ENCODE measurements at regions not wholly inside any gene's neighbourhood (a gene's known extent, or its start where the extent isn't known, plus 50 kb on each side); places are given as distances from the start of the nearest gene placed in this dataset.

DNA sequence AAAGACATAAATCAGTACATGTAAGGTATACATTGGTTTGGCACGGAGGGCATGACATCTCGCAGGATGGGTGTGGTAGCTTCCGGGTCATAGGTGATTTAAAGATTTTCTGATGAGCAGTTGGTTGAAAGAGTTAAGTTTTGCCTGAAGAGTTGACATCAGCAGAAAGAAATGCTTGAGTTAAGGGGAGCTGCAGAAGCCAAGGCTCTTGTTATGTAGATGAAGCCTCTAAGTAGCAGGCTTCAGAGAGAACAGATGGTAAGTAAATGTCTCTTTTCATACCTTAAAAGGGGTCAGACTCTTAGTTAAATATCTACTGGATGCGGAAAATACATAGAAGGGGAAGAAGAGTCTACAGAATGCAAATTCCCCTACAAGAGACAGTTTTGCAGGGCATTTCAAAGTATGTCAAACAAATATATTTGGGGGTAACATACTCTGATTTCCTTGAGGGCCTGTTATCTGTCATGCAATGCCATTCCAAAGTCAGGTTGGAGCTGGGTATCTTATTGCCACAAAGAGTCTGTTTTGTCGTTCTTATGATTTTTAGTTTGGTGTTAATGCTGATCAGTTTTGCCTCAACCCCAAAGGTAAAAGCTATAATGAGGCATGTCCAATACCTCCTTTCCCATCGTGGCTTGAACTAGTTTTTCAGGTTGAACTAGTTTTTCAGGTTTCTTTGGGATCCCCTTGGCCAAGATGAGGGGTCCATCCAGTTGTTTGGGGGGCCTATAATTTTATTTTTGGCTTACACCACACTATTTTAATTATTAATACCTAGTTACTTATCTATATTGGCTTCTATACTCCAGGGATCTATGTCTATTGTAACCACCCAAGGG lies 67.0 kb downstream of the PTHLH start:
- no peak for ATAC-seq

GRCh38 chr12:27902651-27903050 lies 69.9 kb downstream of the PTHLH start:
- CTCF ChIA-PET (ENCODE audit: low intra/inter-chr PET ratio, low total read pairs): no interaction called here

More for the DNA sequence above, 67.0 kb downstream of the PTHLH start:
- DNase-seq (ENCODE audit: low spot score): no peak
- intact Hi-C loops (cut with micrococcal nuclease; ENCODE audit: unreplicated experiment) (loop anchor here (10.0 kb wide), 1 partner anchor 61 kb away; no protein-coding TSS in a partner anchor), in situ Hi-C loops (cut with HindIII; ENCODE audit: extremely low pct_ligation_motif_present, low pct_unique_long_range_greater_than_20kb) (no loop called here)
- H3K9me3 ChIP-seq (ENCODE audit: low read length): 0 out of 2 replicates have a peak, but pooled peaks cover 5% of the 10 kb centered on the region
- no peak overlapping the region for H2AFZ ChIP-seq (ENCODE audit: low read length)
- H3K9ac ChIP-seq (ENCODE audit: insufficient read depth, low read depth, low read length): no peak overlapping the region
- H3K79me2 ChIP-seq (ENCODE audit: insufficient read depth, low read length): no peaks in the 10 kb centered on the region
- H4K20me1 ChIP-seq (ENCODE audit: insufficient read depth, low read length): no peaks in the 10 kb centered on the region
- no peak overlapping the region for H3K27ac ChIP-seq (ENCODE audit: extremely low read length, insufficient read depth, low read length)
- ChIA-PET CTCF (ENCODE audit: low intra/inter-chr PET ratio, low total read pairs) (no interaction called here), POLR2A (no interaction called here)
- no TSS peak for BruUV-seq (replicated peaks)
- TF ChIP-seq KLF6 (CRISPR knock-in tag; IDR thresholded peaks at IDR 0.05): no peak
- TF ChIP-seq ZNF749 (CRISPR knock-in tag; IDR thresholded peaks at IDR 0.05; ENCODE audit: borderline replicate concordance): no peak
- no peak for TF ChIP-seq ZNF260 (CRISPR knock-in tag; IDR thresholded peaks at IDR 0.05; ENCODE audit: borderline replicate concordance, low read depth)
- no peak for TF ChIP-seq MTF1 (CRISPR knock-in tag; IDR thresholded peaks at IDR 0.05)
- TF ChIP-seq ZFP36L2 (CRISPR knock-in tag; IDR thresholded peaks at IDR 0.05): no peak
- whole genome bisulfite sequencing (ENCODE audit: low lambda C conversion rate): 28% methylated on average over 6 of the region's 6 CpGs
- H3K4me1 ChIP-seq (ENCODE audit: insufficient read depth, low read length): no peaks in the 10 kb centered on the region
- H3K27me3 ChIP-seq (ENCODE audit: control insufficient read depth in 1 of 2, insufficient read depth in 2 of 2, low read length in 2 of 2): no peaks in the 10 kb centered on the region; a peak in 2 of 5 replicates
- no peak overlapping the region for H3K4me2 ChIP-seq (ENCODE audit: low read depth, low read length)
- FAIRE-seq: no peak
- no peak overlapping the region for H3K4me3 ChIP-seq (replicated peaks in 1 of 3; ENCODE audit: insufficient read depth in 1 of 3, low read depth in 2 of 3, low read length in 3 of 3)
- H3K36me3 ChIP-seq (replicated peaks in 1 of 2; ENCODE audit: control insufficient read depth in 1 of 2, insufficient read depth in 2 of 2, low read length in 2 of 2): no peaks in the 10 kb centered on the region

More at GRCh38 chr12:27902651-27903050, 69.9 kb downstream of the PTHLH start:
- Histone ChIP-seq H3K9me3 (ENCODE audit: low read length) (0 out of 2 replicates have a peak, but pooled peaks cover 5% of the 10 kb centered on the region), H3K4me3 (replicated peaks in 1 of 3; ENCODE audit: insufficient read depth in 1 of 3, low read depth in 2 of 3, low read length in 3 of 3) (no peak overlapping the region), H3K27me3 (ENCODE audit: control insufficient read depth in 1 of 2, insufficient read depth in 2 of 2, low read length in 2 of 2) (no peaks in the 10 kb centered on the region; a peak in 2 of 5 replicates), H3K79me2 (ENCODE audit: insufficient read depth, low read length) (no peaks in the 10 kb centered on the region), H3K4me2 (ENCODE audit: low read depth, low read length) (no peak overlapping the region), H3K9ac (ENCODE audit: insufficient read depth, low read depth, low read length) (no peak overlapping the region), H3K36me3 (replicated peaks in 1 of 2; ENCODE audit: control insufficient read depth in 1 of 2, insufficient read depth in 2 of 2, low read length in 2 of 2) (no peaks in the 10 kb centered on the region), H4K20me1 (ENCODE audit: insufficient read depth, low read length) (no peaks in the 10 kb centered on the region), H2AFZ (ENCODE audit: low read length) (no peak overlapping the region), H3K27ac (ENCODE audit: extremely low read length, insufficient read depth, low read length) (no peak overlapping the region), H3K4me1 (ENCODE audit: insufficient read depth, low read length) (peaks cover 22% of the 10 kb centered on the region)
- 37% methylated on average over 3 of the region's 3 CpGs for WGBS (ENCODE audit: low lambda C conversion rate)
- DNase-seq (ENCODE audit: low spot score) (no peak), FAIRE-seq (no peak), ATAC-seq (no peak)
- POLR2A ChIA-PET: no interaction called here
- TF ChIP-seq TGIF2 (CRISPR knock-in tag; IDR thresholded peaks at IDR 0.05): no peak
- TF ChIP-seq ZNF235 (CRISPR knock-in tag; IDR thresholded peaks at IDR 0.05; ENCODE audit: borderline replicate concordance): no peak
- no peak for TF ChIP-seq NPAS2 (CRISPR knock-in tag; IDR thresholded peaks at IDR 0.05; ENCODE audit: borderline replicate concordance)
- no peak for TF ChIP-seq ZNF629 (CRISPR knock-in tag; conservative IDR thresholded peaks at IDR 0.05)
- TF ChIP-seq ZMAT5 (CRISPR knock-in tag; IDR thresholded peaks at IDR 0.05; ENCODE audit: borderline replicate concordance, low read depth): no peak
- BruUV-seq (replicated peaks): no TSS peak
- intact Hi-C loops (cut with micrococcal nuclease; ENCODE audit: unreplicated experiment) (loop anchor here (10.0 kb wide), 1 partner anchor 58 kb away; no protein-coding TSS in a partner anchor), in situ Hi-C loops (cut with HindIII; ENCODE audit: extremely low pct_ligation_motif_present, low pct_unique_long_range_greater_than_20kb) (no loop called here)

Measured in HepG2 (cell line).